ENCODE measurements at regions not wholly inside any gene's neighbourhood (a gene's known extent, or its start where the extent isn't known, plus 50 kb on each side); places are given as distances from the start of the nearest gene placed in this dataset.

- no peak for TF ChIP-seq ZBTB33 (IDR thresholded peaks at IDR 0.05; ENCODE audit: extremely low read depth, insufficient replicate concordance, low read length)
- TF ChIP-seq, protein P1, sequence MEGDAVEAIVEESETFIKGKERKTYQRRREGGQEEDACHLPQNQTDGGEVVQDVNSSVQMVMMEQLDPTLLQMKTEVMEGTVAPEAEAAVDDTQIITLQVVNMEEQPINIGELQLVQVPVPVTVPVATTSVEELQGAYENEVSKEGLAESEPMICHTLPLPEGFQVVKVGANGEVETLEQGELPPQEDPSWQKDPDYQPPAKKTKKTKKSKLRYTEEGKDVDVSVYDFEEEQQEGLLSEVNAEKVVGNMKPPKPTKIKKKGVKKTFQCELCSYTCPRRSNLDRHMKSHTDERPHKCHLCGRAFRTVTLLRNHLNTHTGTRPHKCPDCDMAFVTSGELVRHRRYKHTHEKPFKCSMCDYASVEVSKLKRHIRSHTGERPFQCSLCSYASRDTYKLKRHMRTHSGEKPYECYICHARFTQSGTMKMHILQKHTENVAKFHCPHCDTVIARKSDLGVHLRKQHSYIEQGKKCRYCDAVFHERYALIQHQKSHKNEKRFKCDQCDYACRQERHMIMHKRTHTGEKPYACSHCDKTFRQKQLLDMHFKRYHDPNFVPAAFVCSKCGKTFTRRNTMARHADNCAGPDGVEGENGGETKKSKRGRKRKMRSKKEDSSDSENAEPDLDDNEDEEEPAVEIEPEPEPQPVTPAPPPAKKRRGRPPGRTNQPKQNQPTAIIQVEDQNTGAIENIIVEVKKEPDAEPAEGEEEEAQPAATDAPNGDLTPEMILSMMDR (IDR thresholded peaks at IDR 0.05 in 2 of 3, conservative IDR thresholded peaks at IDR 0.05 in 1 of 3; ENCODE audit: borderline replicate concordance in 1 of 3, insufficient read depth in 1 of 3, low read depth in 2 of 3, low read length in 2 of 3), result no peak
Observed at GRCh38 chr1:230495076-230495475, 68.9 kb upstream of the PGBD5 start.
